HepG2 (cell line): ENCODE measurements at regions not wholly inside any gene's neighbourhood (a gene's known extent, or its start where the extent isn't known, plus 50 kb on each side); places are given as distances from the start of the nearest gene placed in this dataset.

Source experiments
- DBP ChIP-seq: sonication (generic); formaldehyde crosslinking; IDR thresholded peaks from 2 replicates; pipeline ENCODE4 v1.4.0; 2020; ENCODE audit warnings: missing genetic modification reagents; ENCODE audit errors: not compliant biosample characterization
- HDAC2 ChIP-seq: sonication (generic); formaldehyde crosslinking; IDR thresholded peaks from 2 replicates; pipeline ENCODE4 v1.4.0; 2020; ENCODE audit warnings: missing genetic modification reagents
- HIC2 ChIP-seq: sonication (generic); formaldehyde crosslinking; IDR thresholded peaks from 2 replicates; pipeline ENCODE4 v1.9.0; 2022; ENCODE audit warnings: low read depth, missing genetic modification reagents
- MYC ChIP-seq: sonication (generic); formaldehyde crosslinking; IDR thresholded peaks from 2 replicates; pipeline ENCODE4 v1.9.0; 2021; ENCODE audit warnings: missing genetic modification reagents, borderline replicate concordance
- MYPOP ChIP-seq: sonication (generic); formaldehyde crosslinking; IDR thresholded peaks from 2 replicates; pipeline ENCODE4 v1.8.1; 2023; ENCODE audit warnings: mild to moderate bottlenecking, moderate library complexity, missing genetic modification reagents
- NCOA2 ChIP-seq: sonication (generic); formaldehyde crosslinking; IDR thresholded peaks from 2 replicates; pipeline ENCODE4 v1.8.0; 2022; ENCODE audit warnings: inconsistent platforms
- RELA ChIP-seq: sonication (generic); formaldehyde crosslinking; IDR thresholded peaks from 2 replicates; pipeline ENCODE4 v1.4.0; 2020; ENCODE audit warnings: missing genetic modification reagents
- TP53 ChIP-seq: sonication (generic); formaldehyde crosslinking; conservative IDR thresholded peaks from 2 replicates; pipeline ENCODE4 v1.4.0; 2020; ENCODE audit warnings: missing genetic modification reagents
- ZNF770 ChIP-seq: sonication (generic); formaldehyde crosslinking; IDR thresholded peaks from 2 replicates; pipeline ENCODE4 v1.5.0; 2020; ENCODE audit warnings: mild to moderate bottlenecking, missing genetic modification reagents
- ZNF841 ChIP-seq: sonication (generic); formaldehyde crosslinking; IDR thresholded peaks from 2 replicates; pipeline ENCODE4 v1.8.1; 2023; ENCODE audit warnings: missing genetic modification reagents, borderline replicate concordance

GRCh38 chr20:19115581-19115980, 96.9 kb upstream of the SLC24A3 start (continued):
- TF ChIP-seq MYC (CRISPR knock-in tag) (no peak), HIC2 (CRISPR knock-in tag) (no peak), ZNF841 (CRISPR knock-in tag) (no peak), DBP (CRISPR knock-in tag) (no peak), MYPOP (CRISPR knock-in tag) (no peak), NCOA2 (CRISPR knock-in tag) (no peak), ZNF770 (no peak), HDAC2 (CRISPR knock-in tag) (no peak), RELA (CRISPR knock-in tag) (no peak), TP53 (no peak)
